ENCODE measurements at regions not wholly inside any gene's neighbourhood (a gene's known extent, or its start where the extent isn't known, plus 50 kb on each side); places are given as distances from the start of the nearest gene placed in this dataset.

DNA sequence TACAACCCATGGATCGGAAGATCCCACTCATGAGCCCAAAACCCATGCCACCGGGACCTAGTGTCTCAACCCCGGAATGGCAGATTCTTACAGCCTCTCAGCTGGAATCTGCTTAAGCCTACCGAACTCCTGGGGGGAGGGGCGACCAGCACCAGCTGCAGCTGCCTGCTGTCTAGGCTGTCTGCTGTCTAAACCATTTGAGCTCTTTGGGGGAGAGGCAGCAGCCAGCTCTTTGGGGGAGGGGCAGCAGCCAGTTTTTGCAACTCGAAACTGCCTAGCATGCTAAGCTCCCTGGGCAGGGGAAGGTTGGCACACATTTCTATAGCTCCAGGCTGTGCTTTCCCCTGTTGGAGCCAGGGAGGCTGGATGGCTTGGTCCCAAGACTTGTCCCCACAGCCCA, 643.5 kb upstream of the AMELY start:
- TF ChIP-seq, protein P1, sequence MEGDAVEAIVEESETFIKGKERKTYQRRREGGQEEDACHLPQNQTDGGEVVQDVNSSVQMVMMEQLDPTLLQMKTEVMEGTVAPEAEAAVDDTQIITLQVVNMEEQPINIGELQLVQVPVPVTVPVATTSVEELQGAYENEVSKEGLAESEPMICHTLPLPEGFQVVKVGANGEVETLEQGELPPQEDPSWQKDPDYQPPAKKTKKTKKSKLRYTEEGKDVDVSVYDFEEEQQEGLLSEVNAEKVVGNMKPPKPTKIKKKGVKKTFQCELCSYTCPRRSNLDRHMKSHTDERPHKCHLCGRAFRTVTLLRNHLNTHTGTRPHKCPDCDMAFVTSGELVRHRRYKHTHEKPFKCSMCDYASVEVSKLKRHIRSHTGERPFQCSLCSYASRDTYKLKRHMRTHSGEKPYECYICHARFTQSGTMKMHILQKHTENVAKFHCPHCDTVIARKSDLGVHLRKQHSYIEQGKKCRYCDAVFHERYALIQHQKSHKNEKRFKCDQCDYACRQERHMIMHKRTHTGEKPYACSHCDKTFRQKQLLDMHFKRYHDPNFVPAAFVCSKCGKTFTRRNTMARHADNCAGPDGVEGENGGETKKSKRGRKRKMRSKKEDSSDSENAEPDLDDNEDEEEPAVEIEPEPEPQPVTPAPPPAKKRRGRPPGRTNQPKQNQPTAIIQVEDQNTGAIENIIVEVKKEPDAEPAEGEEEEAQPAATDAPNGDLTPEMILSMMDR (IDR thresholded peaks at IDR 0.05), result no peak
- TF ChIP-seq POLR2A (IDR thresholded peaks at IDR 0.05) (no peak), POLR2AphosphoS5 (IDR thresholded peaks at IDR 0.05) (no peak)
